NCI-H1694 treated with DMSO at 0.1 percent for 48 hours (cell line): ENCODE measurements at regions not wholly inside any gene's neighbourhood (a gene's known extent, or its start where the extent isn't known, plus 50 kb on each side); places are given as distances from the start of the nearest gene placed in this dataset.

Experiments used
- DNase-seq: peaks from one replicate; lab custom pipeline; 2025; lab: John Stamatoyannopoulos, UW

DNA sequence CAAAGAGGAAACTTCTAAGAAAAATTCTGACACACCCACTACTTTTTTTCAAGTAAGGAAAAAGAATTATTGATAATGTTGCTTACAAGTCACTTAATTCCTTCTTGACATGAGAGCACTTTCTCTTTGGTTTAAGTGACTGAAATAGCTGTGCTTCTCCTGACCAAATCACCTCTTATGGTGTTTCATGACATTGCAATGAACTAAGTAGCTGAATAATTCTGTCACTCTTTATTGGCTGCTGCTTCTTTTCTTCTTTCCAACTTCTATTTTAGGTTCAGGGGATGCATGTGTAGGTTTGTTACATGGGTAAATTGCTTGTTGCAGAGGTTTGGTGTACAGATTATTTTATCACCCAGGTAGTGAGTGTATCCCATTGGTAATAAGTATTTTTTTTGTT lies 447.6 kb upstream of the NETO1 start:
- no peak for DNase-seq

DNA sequence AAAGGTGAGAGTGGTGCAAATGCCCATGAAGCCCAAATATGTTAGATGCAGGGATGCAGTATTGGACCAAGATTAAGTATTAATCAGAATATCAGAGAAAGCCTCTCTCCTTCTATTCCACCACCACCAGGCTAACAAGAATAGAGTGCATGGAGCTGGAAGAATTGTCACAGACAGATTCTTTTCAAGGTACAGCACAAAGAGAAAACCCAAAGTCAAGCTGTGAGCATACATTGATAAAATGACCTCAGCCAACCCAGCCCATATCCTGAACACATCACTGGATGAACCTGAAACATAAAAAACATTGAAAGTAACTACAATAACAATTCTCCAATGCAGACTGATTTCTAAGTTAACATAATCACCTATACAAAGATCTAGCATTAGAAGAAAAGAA lies 445.7 kb upstream of the NETO1 start:
- no peak for DNase-seq

DNA sequence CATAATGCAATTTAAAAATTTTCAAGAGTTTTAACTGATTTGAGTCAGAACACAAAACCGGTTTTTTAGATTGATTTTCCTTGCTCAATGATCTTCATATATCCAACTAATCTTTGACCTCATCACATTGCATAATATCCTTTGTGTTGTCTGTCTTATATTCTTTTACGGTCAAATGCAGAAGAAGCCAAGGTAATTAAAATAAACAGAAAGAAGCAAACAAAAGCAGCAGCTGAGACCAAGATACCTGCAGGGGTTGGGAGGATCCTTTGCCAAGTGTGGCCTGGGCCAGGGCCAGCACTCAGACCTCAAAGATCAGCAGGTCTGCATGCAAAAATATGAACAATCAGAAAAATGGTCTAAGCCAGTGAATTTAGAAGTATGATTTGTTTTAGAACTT lies 428.9 kb upstream of the NETO1 start:
- DNase-seq: no peak

DNA sequence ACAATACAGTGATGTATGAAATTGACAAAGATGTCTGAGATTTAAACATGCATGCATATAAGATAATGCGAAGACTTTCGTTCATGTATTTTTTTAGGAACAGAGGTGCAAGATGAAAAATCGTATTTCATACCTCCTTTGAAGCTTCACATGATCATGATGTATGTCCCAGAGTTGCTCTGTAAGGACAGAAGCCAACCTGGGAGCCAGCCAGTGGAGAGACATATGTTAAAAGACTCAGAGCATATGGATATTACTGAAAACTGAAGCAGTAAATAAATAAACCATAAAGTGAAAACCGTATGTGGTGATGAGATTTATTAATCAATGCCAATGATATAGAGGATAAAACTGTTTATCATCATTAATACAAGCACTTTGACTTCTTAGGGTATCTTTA lies 424.4 kb upstream of the NETO1 start:
- peak; percentile 78 for DNase-seq

DNA sequence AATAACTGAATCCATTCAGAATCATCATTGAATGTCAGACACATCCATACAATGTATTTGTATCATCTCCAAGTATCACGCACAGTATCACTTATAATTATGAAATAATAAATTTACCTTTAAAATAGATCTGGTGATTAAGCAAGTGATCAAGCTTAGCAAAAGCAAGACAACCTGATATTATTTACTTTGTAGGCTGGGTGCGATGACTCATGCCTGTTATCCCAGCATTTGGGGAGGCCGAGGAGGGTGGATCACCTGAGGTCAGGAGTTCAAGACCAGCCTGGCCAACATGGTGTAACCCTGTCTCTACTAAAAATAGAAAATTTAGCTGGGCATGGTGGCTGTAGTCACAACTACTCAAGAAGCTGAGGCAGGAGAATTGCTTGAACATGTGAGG lies 421.0 kb upstream of the NETO1 start:
- DNase-seq: no peak

DNA sequence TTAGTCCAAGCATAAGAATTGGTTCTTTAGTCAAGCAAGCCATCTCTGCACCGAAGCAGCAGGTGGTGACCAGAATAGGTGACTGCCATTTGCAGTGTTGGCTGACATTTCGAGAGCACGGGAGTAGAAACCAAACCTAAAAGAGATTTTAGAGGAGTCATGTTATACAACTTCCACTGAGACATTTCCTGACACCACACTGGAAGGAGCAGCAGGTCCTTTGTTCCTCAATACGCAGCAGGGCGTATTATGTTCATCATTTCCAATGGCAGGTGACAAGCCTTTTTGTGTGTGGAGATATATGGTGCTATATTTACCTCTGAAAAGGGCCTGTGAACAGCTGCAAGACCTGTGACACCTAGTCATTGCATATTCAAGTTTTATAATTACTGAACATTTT lies 418.8 kb upstream of the NETO1 start:
- DNase-seq: no peak

DNA sequence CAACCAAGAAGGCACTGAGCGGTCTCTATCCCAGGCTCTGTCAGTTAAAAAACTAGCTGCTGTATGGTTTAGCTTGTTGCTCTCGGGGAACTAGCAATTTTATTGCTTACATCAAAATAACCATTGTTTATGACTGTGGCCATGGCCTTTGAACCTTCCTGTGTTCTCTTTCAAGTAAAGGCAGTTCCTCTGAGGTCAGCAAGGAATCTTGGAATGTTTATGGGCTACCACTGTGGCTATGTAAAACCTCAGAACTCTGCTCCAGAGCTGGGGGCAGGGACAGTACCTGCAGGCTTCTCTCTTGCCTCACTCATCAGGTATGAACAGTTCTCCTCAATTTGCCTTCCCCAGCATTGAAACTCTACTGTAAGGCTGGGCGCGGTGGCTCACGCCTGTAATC lies 416.0 kb upstream of the NETO1 start:
- no peak for DNase-seq

DNA sequence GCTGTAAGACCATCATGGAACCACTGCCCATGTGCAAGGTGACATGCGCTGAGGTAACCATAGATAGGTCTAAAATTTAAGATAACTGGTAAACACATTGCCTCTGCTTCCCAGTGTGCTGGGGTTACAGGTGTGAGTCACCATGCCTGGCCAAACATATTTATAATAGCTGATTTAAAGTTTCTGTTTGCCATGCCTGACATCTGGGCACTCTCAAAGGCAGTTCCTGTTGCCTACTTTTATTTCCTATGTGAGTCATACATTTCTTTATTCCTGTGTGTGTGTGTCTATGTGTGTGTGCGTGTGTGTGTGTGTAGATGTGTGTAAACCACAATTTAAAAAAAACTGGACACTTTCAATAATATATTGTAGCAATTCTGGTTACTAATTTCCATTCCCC lies 415.2 kb upstream of the NETO1 start:
- DNase-seq: no peak

DNA sequence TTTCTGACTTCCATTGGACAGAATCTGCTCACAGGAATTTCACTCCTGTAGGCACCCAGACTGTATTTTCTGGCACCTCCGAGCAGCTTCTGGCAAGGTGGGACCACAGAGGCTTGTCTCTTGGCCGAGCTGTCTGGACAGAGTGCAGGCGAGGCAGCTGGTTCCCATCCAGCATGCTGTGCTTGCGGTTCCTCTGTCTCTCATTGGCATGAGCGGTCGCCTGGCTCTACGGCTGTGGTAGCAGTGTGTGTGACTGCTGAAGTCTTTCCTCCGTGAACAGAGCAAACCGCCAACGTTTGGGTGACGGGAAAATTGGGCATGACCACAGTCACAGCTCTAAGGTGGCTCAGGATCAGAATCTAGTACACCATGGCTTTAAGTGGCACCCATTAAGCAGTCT lies 411.7 kb upstream of the NETO1 start:
- no peak for DNase-seq

DNA sequence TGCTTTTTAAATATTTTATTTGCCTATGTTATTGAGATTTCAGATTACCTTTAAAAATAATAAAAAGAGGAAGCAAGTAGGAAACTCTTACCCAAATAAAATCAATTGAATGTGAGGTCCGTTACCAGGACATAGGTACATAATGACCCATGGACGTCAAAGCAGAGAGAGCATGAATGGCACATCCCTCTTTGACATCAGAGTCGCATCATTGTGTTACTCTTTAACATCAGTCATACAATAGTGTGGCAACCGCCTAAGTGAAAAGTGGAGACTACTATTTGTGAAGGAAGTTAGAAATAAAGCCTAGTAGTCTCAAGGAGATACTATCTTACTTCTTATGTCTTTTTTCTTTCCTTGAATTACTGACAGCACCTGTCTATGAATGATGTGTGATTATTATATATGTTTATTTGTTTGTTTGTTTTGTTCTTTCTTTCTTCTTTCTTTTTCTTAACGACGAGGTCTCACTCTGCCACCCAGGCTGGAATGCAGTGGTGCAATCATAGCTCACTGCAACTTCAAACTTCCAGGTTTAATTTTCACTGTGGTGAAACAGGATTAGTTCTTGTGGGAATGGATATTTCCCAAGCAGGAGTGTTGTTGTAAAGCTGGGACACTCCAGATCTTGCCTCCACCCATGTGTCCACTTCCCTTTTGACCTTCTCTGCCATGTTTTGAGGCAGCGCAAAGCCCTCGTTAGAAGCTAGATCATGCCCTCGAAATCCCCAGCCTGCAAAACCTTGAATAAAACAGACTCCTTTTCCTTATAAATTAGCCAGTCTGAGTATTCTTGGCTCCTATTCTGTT lies 407.2 kb upstream of the NETO1 start:
- no peak for DNase-seq

DNA sequence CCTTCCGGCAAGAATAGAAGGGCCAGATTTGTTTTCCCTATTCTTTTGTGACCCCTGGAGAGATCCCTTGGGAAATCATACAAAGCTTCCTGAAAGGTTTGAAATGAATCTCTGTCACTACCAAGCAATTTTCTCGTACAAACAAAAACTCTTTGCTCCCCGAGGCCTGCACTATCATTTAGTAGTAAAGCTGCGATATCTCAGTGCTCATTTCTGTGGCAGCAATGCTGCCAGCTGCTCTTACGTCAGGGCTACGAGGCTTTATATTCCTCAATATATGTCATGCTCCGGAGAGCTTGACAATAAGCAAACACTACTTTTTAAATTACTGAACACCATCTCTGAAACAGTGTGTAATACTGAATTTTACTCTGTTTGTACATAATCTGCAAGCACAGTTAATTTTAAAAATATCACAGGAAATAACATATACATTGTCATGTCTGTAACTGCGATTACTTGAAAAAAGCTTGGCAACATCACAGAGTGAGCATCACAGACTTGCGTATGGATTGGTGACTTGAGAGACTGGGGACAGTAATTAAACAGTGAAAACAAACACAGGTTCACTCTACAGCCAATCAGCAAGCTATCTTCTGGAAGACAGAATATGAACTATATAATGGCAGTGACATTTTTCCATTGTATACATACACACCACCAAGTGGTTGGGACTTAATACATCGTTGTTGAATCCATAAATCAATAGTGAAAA lies 403.3 kb upstream of the NETO1 start:
- DNase-seq: no peak

DNA sequence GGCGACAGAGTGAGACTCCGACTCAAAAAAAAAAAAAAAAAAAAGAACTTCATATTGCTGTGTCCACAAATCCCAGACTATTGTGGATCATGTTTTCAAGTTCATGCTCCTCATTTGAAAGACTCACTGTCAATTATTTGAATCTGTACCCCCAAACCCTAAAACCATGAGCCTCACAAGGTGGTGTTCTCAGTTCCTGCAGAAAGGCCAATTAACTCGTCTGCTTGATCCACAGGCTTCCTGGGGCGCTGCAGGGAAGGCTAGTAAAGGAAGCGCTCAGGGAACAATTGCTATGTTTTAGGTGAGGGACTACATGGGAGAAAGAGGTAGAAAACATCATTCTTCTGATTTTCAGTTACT lies 396.8 kb upstream of the NETO1 start:
- DNase-seq: no peak

DNA sequence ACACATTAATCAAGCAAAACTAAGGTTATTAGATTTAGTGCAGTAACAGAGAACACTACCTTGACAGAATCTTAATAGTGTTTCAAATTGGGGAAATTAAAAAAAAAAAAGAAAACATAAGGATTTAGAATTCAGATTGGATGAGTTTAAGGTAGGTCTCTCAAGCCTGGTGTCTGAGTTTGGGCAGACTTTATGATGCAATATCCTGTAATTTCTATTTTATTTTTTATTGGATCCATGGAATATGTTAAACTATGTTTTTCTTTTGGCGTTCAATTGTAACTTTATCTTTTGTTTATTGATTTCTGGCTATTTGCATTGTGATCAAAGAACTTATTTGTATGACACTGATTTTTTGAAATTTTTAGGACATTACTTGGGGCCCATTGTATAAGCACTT lies 394.1 kb upstream of the NETO1 start:
- no peak for DNase-seq

DNA sequence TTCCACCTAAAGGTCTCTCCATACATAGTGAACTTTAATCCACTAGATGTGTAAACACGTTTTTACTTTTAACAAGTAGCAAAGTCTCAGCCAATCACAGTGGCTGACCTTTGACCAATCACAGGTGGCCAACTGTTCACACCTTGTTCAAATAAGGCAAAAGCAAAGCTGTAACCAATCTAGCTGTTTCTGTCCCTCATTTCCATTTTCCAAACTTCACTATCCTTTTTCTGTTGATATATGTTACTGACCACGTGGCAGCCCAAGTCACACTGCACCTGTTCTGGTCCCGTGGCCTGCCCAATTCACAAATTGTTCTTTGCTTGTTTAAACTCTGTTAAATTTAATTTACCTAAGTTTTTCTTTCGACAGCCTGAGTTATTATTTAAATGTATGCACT lies 393.5 kb upstream of the NETO1 start:
- DNase-seq: no peak

DNA sequence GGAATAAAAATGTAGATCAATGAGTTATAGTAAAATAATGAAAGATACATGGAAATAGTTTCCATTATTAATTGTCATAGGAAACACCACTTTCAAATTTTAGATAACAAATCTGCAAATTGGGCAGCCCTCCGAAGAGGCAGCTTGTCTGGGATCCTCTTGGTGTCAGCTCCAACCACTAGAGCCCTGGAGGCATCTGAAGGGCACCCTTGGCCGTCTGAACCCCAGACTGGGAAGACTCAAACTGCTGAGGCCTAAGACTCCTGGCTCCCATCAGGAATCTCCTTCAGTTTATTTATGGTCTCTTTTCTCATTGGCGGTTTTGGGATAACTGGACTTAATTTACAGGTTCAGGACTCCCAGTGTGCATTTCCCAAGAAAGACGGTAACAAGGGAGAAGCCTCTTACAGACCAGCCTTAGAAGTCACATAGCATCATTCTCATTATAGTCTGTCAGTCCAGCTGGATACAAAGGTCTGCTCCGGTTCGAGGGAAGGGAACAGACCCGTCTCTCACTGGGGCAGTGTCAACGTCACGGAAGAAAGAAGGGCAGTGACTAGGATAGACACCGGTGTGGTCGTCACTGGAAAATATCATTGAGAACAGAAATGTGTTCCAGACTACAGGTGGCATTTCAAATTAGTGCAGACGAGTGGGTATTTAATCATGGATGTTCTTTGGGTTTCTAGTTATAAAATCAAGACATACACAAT lies 390.7 kb upstream of the NETO1 start:
- DNase-seq: peak; percentile 21

DNA sequence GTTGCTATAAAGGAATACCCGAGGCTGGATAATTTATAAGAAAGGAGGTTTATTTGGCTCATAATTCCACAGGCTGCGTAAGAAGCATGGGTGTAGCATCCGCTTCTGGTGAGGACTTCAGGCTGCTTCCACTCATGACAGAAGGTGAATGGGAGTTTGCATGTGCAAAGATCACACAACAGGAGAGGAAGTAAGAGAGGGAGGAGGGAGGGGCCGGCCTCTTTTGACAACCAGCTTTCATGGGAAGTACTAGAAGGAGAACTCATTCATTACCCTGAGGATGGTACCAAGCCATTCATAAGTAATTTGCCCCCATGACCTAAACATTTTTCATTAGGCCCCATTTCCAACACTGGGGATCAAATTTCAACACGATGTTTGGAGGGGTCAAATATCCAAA lies 386.8 kb upstream of the NETO1 start:
- DNase-seq: no peak

DNA sequence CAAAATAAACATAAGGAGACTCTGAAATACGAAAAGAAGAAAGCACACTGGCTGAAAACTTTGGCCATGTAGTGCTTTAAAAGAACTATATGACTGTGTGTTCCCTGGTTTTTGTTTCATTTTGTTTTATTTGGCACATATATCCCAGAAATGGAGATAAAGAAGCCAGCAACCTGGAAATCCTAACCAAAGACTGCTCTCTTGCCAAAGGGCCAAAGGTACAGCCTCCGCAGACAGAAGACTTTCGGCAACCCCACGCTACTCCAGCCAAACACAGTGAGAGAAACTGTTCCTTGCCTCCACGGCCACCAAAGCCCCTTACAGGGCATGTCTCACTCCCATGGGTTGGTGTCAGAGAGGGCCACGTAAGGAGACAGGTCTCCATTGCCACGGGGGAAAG lies 381.2 kb upstream of the NETO1 start:
- no peak for DNase-seq

DNA sequence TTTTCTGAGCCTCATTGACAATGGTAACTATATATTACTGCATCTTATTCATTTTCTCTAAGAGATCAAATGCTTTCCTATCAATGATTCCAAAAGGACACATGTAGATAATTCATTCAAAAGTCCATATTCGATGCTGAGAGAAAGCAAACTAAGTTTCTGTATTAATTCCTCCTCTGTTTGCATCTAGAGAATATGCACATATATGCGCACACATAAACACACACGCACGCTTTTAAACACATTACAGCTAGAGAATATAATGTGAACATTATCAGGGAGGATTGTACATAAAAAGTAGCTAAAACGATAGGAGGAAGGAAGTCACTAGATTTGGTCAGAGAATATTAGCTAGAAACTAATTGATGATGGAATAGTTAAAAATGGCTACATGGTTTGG lies 379.0 kb upstream of the NETO1 start:
- DNase-seq: no peak

DNA sequence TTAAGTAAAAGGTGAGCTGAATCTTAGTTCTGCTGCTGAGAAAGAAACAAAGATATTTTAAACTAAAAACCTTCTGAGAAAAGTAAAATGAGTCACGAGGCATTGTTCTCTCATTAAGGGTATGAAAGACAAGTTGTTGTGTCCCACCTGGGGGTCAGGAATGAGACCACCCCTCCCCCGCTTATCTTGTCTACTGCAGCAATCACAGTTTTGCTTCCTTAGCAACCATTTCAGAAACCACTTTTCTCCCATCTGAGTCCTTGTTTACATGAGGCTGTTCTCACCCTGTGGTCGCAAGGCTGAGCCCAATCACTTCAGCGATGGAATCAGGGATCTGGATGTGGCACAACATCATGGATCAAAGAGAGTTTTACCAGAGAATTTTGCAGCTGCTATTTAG lies 377.6 kb upstream of the NETO1 start:
- no peak for DNase-seq

DNA sequence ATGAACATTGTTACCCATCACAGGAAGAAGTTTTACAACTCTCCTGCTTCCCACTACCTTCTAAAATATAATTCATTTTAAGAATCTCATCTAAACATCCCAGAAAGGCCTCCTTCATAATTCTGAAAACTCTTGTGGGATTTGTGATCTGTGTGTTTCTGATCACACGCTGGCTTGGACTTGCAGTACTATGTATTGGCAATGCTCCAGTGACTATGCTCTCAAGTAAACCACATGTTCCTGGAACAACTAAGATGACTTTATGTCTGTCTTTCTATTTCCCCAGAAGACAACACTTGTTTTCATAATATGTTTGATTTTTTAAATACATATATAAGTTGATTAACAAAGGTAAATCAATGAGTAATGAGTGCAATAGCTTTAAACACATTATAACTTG lies 376.6 kb upstream of the NETO1 start:
- DNase-seq: no peak

DNA sequence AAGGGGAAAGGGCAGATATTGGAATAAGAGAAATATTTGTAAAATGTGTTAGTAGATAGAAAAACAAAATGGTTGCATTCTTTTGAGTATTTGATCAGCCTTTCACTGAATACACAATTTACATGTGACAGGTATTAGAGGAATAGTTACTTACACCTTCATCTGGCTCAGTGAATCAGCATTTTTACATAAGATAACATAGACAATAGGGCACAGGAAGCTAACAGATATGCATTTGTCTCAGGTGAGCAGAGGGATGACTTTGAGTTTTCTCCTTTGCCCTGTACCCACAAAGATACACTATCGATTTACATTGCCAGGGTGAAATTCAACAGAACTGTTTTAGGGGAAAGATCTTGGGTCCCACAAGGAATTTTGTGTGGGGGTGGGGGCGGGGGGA lies 373.1 kb upstream of the NETO1 start:
- DNase-seq: no peak

DNA sequence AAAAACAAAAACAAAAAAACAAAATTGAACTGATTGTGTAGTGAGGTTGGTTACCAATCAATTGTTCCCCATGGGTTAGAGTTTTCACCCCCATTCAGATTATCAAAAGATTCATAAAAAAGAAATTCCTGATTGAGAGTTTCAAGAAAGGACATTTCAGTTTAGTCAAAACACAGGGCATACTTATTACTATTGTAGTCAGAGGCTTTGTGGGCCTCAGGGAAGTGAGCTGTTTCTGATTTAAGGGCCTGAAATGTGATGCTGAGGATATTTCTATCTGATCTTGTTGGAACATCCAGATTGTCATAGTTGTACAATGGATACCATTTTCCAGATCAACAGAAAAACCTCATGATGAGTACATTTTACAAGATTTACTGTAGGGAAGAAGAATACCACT lies 368.1 kb upstream of the NETO1 start:
- DNase-seq: no peak

DNA sequence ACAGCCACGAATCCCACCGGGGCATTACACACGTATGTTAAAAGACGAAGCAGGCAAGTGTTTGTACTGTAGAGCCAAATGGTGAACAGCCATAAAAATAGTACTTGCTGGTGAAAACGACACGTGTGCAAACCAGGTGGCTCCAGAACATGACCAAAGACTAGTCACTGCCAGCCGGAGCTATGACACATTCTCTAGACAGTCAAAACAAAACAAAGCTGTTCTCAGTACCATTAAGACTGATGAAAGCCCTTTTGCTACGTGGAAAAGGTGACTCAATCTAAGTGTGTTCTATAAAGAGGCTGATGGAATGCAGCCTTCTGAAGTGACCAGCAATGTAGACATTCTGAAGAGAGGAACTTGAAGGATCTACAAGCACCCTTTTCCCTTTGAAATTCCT lies 367.7 kb upstream of the NETO1 start:
- no peak for DNase-seq
